B cell (primary cell): ENCODE measurements at regions not wholly inside any gene's neighbourhood (a gene's known extent, or its start where the extent isn't known, plus 50 kb on each side); places are given as distances from the start of the nearest gene placed in this dataset.
"Not testable (repeated sequence)": the region's sequence is repeated elsewhere in the genome, so short reads cannot be mapped to it uniquely, and the experiment has no call there.

Experiments used
- ATAC-seq: fragments of 200-7000 bp; cut with Tn5 transposase; one replicate; pipeline ENCODE4 v1.10.0; 2021; ENCODE audit warnings: low read depth, mild to moderate bottlenecking, moderate number of reproducible peaks, moderate library complexity
- CTCF ChIA-PET: fragments of 350-600 bp; sonication (Branson Sonifier 250); formaldehyde crosslinking; loops from one replicate; lab custom pipeline; 2021; ENCODE audit warnings: antibody characterized with exemption, inconsistent platforms; lab: Charles Lee
- POLR2A ChIA-PET: fragments of 350-600 bp; sonication (Branson Sonifier 250); formaldehyde crosslinking; loops from one replicate; lab custom pipeline; 2021; ENCODE audit warnings: antibody characterized with exemption; lab: Charles Lee
- DNase-seq: peaks from one replicate; pipeline ENCODE4 v3.0.0; 2013
- H2AFZ ChIP-seq: 2 replicates; pipeline ENCODE4 v1.6.1; 2012; ENCODE audit warnings: mild to moderate bottlenecking, low read depth, low read length; ENCODE audit not compliant: insufficient read depth, poor library complexity, severe bottlenecking
- H3K27ac ChIP-seq, 2 donors: 1 replicate in 1 of 2; 2 replicates in 1 of 2; pipeline ENCODE4 v1.5.1; 2012 to 2013; ENCODE audit warnings: low read length in 2 of 2, mild to moderate bottlenecking in 2 of 2, moderate library complexity in 1 of 2
- H3K27me3 ChIP-seq, 4 experiments: fragments of 200-600 bp in 1 of 4; sonication (generic) in 1 of 4; replicated peaks in 1 of 4; 1 replicate in 2 of 4; 2 replicates in 2 of 4; pipeline versions ENCODE4 v1.6.1 to v1.7.0; 2013 to 2016; ENCODE audit warnings: low read length in 3 of 4, mild to moderate bottlenecking in 2 of 4, mixed read lengths in 1 of 4, moderate library complexity in 1 of 4; ENCODE audit not compliant: insufficient read depth in 4 of 4, control insufficient read depth in 3 of 4; ENCODE audit errors: control extremely low read depth in 1 of 4
- H3K36me3 ChIP-seq, 2 experiments: replicated peaks in 1 of 2; 1 replicate in 1 of 2; 2 replicates in 1 of 2; pipeline versions ENCODE4 v1.6.1 to v1.7.1; 2013; ENCODE audit warnings: low read length in 1 of 2; ENCODE audit not compliant: insufficient read depth in 2 of 2, control insufficient read depth in 1 of 2; ENCODE audit errors: control extremely low read depth in 1 of 2, extremely low read depth in 1 of 2
- H3K4me1 ChIP-seq, 2 donors: fragments of 200-600 bp in 1 of 2; sonication (generic) in 1 of 2; 1 replicate in 1 of 2; 2 replicates in 1 of 2; pipeline versions ENCODE4 v1.5.1 to v1.6.1; 2013 to 2017; ENCODE audit warnings: low read length in 2 of 2; ENCODE audit not compliant: control insufficient read depth in 2 of 2, insufficient read depth in 2 of 2
- H3K4me2 ChIP-seq: replicated peaks from 2 replicates; pipeline ENCODE3; 2012; ENCODE audit warnings: mild to moderate bottlenecking, low read depth, low read length; ENCODE audit not compliant: poor library complexity, severe bottlenecking
- H3K4me3 ChIP-seq, 5 experiments: fragments of 200-600 bp in 1 of 5; sonication (generic) in 1 of 5; 1 replicate in 3 of 5; 2 replicates in 2 of 5; pipeline versions ENCODE4 v1.5.1 to v1.7.0; 2011 to 2016; ENCODE audit warnings: low read length in 4 of 5, mild to moderate bottlenecking in 4 of 5, low read depth in 2 of 5, control low read depth in 1 of 5, moderate library complexity in 1 of 5; ENCODE audit not compliant: insufficient read depth in 1 of 5; ENCODE audit errors: control extremely low read depth in 1 of 5, extremely low read depth in 1 of 5
- H3K79me2 ChIP-seq: fragments of 200-600 bp; sonication (generic); one replicate; pipeline ENCODE4 v1.6.0; 2016; ENCODE audit warnings: low read length; ENCODE audit not compliant: control insufficient read depth, insufficient read depth
- H3K9ac ChIP-seq: fragments of 200-600 bp; sonication (generic); 2 replicates; pipeline ENCODE4 v1.6.1; 2017; ENCODE audit warnings: mild to moderate bottlenecking, low read length, moderate library complexity
- H3K9me3 ChIP-seq, 3 donors: one replicate each; pipeline versions ENCODE4 v1.6.1 to v1.7.1; 2013; ENCODE audit warnings: low read length in 2 of 3; ENCODE audit not compliant: control insufficient read depth in 2 of 3, insufficient read depth in 1 of 3; ENCODE audit errors: control extremely low read depth in 1 of 3
- H4K20me1 ChIP-seq: 2 replicates; pipeline ENCODE4 v1.6.0; 2012; ENCODE audit warnings: mild to moderate bottlenecking, low read length; ENCODE audit not compliant: insufficient read depth, control insufficient read depth, poor library complexity, severe bottlenecking
- H3K27ac Mint-ChIP-seq: one replicate; pipeline ENCODE4 v1.8.0; 2021; ENCODE audit warnings: mixed read lengths
- H3K27me3 Mint-ChIP-seq: one replicate; pipeline ENCODE4 v1.8.0; 2021; ENCODE audit warnings: mixed read lengths
- H3K4me1 Mint-ChIP-seq: one replicate; pipeline ENCODE4 v1.8.0; 2021; ENCODE audit warnings: mixed read lengths
- H3K4me3 Mint-ChIP-seq: one replicate; pipeline ENCODE4 v1.8.0; 2021; ENCODE audit warnings: mixed read lengths
- H3K9me3 Mint-ChIP-seq: one replicate; pipeline ENCODE4 v1.8.0; 2022; ENCODE audit warnings: mixed read lengths; ENCODE audit not compliant: insufficient read depth
- CTCF ChIP-seq: fragments of 200-600 bp; IDR thresholded peaks from one replicate; pipeline ENCODE4 v1.8.0; 2022; ENCODE audit warnings: antibody characterized with exemption, mild to moderate bottlenecking
- EZH2 ChIP-seq: IDR thresholded peaks from 2 replicates; pipeline ENCODE4 v1.6.1; 2012; ENCODE audit warnings: borderline replicate concordance, low read depth, mild to moderate bottlenecking, moderate library complexity, low read length; ENCODE audit not compliant: insufficient read depth, poor library complexity, severe bottlenecking
- WGBS: methylation state at CpG from one replicate; pipeline ENCODE4 v1.1.5; 2013; ENCODE audit warnings: missing lambda C conversion rate; ENCODE audit not compliant: insufficient coverage; 5-methylcytosine and 5-hydroxymethylcytosine counted together
- intact Hi-C: fragments of 100-400 bp; cut with micrococcal nuclease; formaldehyde crosslinking; loops from one replicate; pipeline ENCODE4 v1.10.0; 2022

- H3K79me2 ChIP-seq: no peaks in the 10 kb centered on the region
- TF ChIP-seq CTCF: no peak
- no peak for TF ChIP-seq EZH2
- no peak for DNase-seq
- ATAC-seq: no peak
- no peaks in the 10 kb centered on the region for H4K20me1 ChIP-seq
- CTCF ChIA-PET: no interaction called here
- H3K4me1 Mint-ChIP-seq: no peaks in the 10 kb centered on the region
- no peaks in the 10 kb centered on the region for H3K9me3 ChIP-seq
- POLR2A ChIA-PET: no interaction called here
- H3K9ac ChIP-seq: no peak overlapping the region
- H3K27me3 ChIP-seq: no peaks in the 10 kb centered on the region
- no peak overlapping the region for H3K27ac Mint-ChIP-seq
- H3K4me1 ChIP-seq: no peaks in the 10 kb centered on the region
- no peak overlapping the region for H3K4me3 ChIP-seq
- H3K27ac ChIP-seq: no peak overlapping the region
- no peak overlapping the region for H3K4me3 Mint-ChIP-seq
- H3K4me2 ChIP-seq: no peak overlapping the region
- no peak overlapping the region for H2AFZ ChIP-seq
- intact Hi-C loops: no loop called here
- H3K36me3 ChIP-seq: no peaks in the 10 kb centered on the region
- no peaks in the 10 kb centered on the region for H3K9me3 Mint-ChIP-seq
- no peaks in the 10 kb centered on the region for H3K27me3 Mint-ChIP-seq
Measured at GRCh38 chr3:22735373-22735772, 467.8 kb upstream of the UBE2E2 start.

GRCh38 chr3:22743386-22743785, 459.7 kb upstream of the UBE2E2 start:
- H3K4me1 ChIP-seq, DNase-seq, H3K4me1 Mint-ChIP-seq, H3K27me3 ChIP-seq, H3K4me3 ChIP-seq, POLR2A ChIA-PET, H3K9me3 ChIP-seq, H3K27ac ChIP-seq, H3K36me3 ChIP-seq, H3K27me3 Mint-ChIP-seq, H3K9ac ChIP-seq, intact Hi-C loops, H2AFZ ChIP-seq, CTCF ChIA-PET, H3K4me2 ChIP-seq, H3K9me3 Mint-ChIP-seq, H3K79me2 ChIP-seq, H3K4me3 Mint-ChIP-seq, ATAC-seq, H4K20me1 ChIP-seq, H3K27ac Mint-ChIP-seq: not testable (repeated sequence)
- 97% methylated on average over 20 of the region's 22 CpGs for WGBS
